ENCODE measurements at regions not wholly inside any gene's neighbourhood (a gene's known extent, or its start where the extent isn't known, plus 50 kb on each side); places are given as distances from the start of the nearest gene placed in this dataset.

- Histone ChIP-seq H3K9me3 (ENCODE audit: control insufficient read depth, insufficient read depth, low read length) (peaks cover 11% of the 10 kb centered on the region), H3K4me3 (ENCODE audit: low read depth, low read length) (no peak overlapping the region), H3K27ac (ENCODE audit: low read depth, low read length) (no peak overlapping the region), H3K27me3 (ENCODE audit: control insufficient read depth, insufficient read depth, low read length) (no peaks in the 10 kb centered on the region)
- DNase-seq (ENCODE audit: low read depth, low spot score): no peak
- no peak for TF ChIP-seq CTCF (IDR thresholded peaks at IDR 0.05; ENCODE audit: low read depth, low read length)
- CTCF ChIA-PET: no interaction called here
- POLR2A ChIA-PET: no interaction called here
Observed at GRCh38 chr3:4001976-4002375, 202.7 kb downstream of the LRRN1 start.

- H3K4me3 ChIP-seq (ENCODE audit: low read depth, low read length): no peak overlapping the region
- H3K9me3 ChIP-seq (ENCODE audit: control insufficient read depth, insufficient read depth, low read length): peaks cover 18% of the 10 kb centered on the region
- no peak for TF ChIP-seq CTCF (IDR thresholded peaks at IDR 0.05; ENCODE audit: low read depth, low read length)
- H3K27me3 ChIP-seq (ENCODE audit: control insufficient read depth, insufficient read depth, low read length): no peaks in the 10 kb centered on the region
- H3K27ac ChIP-seq (ENCODE audit: low read depth, low read length): no peak overlapping the region
- ChIA-PET CTCF (no interaction called here), POLR2A (no interaction called here)
- no peak for DNase-seq (ENCODE audit: low read depth, low spot score)
Observed at GRCh38 chr3:4006288-4006687, 207.1 kb downstream of the LRRN1 start.

GRCh38 chr3:4008205-4008604 is 209.0 kb downstream of the LRRN1 start:
- no peaks in the 10 kb centered on the region for H3K27me3 ChIP-seq (ENCODE audit: control insufficient read depth, insufficient read depth, low read length)
- ChIA-PET POLR2A (no interaction called here), CTCF (no interaction called here)
- no peak overlapping the region for H3K27ac ChIP-seq (ENCODE audit: low read depth, low read length)
- no peak for TF ChIP-seq CTCF (IDR thresholded peaks at IDR 0.05; ENCODE audit: low read depth, low read length)
- H3K4me3 ChIP-seq (ENCODE audit: low read depth, low read length): no peak overlapping the region
- no peak for DNase-seq (ENCODE audit: low read depth, low spot score)
- H3K9me3 ChIP-seq (ENCODE audit: control insufficient read depth, insufficient read depth, low read length): peaks cover 18% of the 10 kb centered on the region

GRCh38 chr3:4011166-4011565 is 211.9 kb downstream of the LRRN1 start:
- Histone ChIP-seq H3K4me3 (ENCODE audit: low read depth, low read length) (no peak overlapping the region), H3K27ac (ENCODE audit: low read depth, low read length) (no peak overlapping the region), H3K27me3 (ENCODE audit: control insufficient read depth, insufficient read depth, low read length) (no peaks in the 10 kb centered on the region), H3K9me3 (ENCODE audit: control insufficient read depth, insufficient read depth, low read length) (peaks cover 15% of the 10 kb centered on the region)
- DNase-seq (ENCODE audit: low read depth, low spot score): no peak
- TF ChIP-seq CTCF (IDR thresholded peaks at IDR 0.05; ENCODE audit: low read depth, low read length): no peak
- CTCF ChIA-PET: no interaction called here
- POLR2A ChIA-PET: no interaction called here

- POLR2A ChIA-PET: no interaction called here
- no peak for DNase-seq (ENCODE audit: low read depth, low spot score)
- CTCF ChIA-PET: no interaction called here
Observed at GRCh38 chr3:4015426-4015825, 216.2 kb downstream of the LRRN1 start.

More at GRCh38 chr3:4015426-4015825, 216.2 kb downstream of the LRRN1 start:
- Histone ChIP-seq H3K4me3 (ENCODE audit: low read depth, low read length) (no peak overlapping the region), H3K27ac (ENCODE audit: low read depth, low read length) (no peak overlapping the region), H3K9me3 (ENCODE audit: control insufficient read depth, insufficient read depth, low read length) (no peaks in the 10 kb centered on the region; the same call in 1 of the 2 replicates), H3K27me3 (ENCODE audit: control insufficient read depth, insufficient read depth, low read length) (no peaks in the 10 kb centered on the region)
- no peak for TF ChIP-seq CTCF (IDR thresholded peaks at IDR 0.05; ENCODE audit: low read depth, low read length)

Measured in AG04450 (cell line).